SK-N-MC (cell line): ENCODE measurements at regions not wholly inside any gene's neighbourhood (a gene's known extent, or its start where the extent isn't known, plus 50 kb on each side); places are given as distances from the start of the nearest gene placed in this dataset.
"Not testable (repeated sequence)": the region's sequence is repeated elsewhere in the genome, so short reads cannot be mapped to it uniquely, and the experiment has no call there.

Source experiments
- EZH2 ChIP-seq: fragments of 200-600 bp; sonication (generic); IDR thresholded peaks from one replicate; pipeline ENCODE4 v1.6.1; 2017; ENCODE audit warnings: antibody characterized with exemption
- FOXP2 ChIP-seq: optimal IDR thresholded peaks from 2 replicates; pipeline ENCODE3; 2011; ENCODE audit warnings: mild to moderate bottlenecking, moderate library complexity; ENCODE audit not compliant: insufficient read depth; ENCODE audit errors: extremely low read length, control extremely low read depth
- POLR2AphosphoS5 ChIP-seq: IDR thresholded peaks from 2 replicates; pipeline ENCODE4 v1.6.1; 2012; ENCODE audit warnings: mild to moderate bottlenecking, low read depth, low read length, borderline replicate concordance

GRCh38 chr15:20301471-20302081, 240.0 kb downstream of the GOLGA6L6 start:
- not testable (repeated sequence) for TF ChIP-seq POLR2AphosphoS5, EZH2, FOXP2
